ENCODE measurements at regions not wholly inside any gene's neighbourhood (a gene's known extent, or its start where the extent isn't known, plus 50 kb on each side); places are given as distances from the start of the nearest gene placed in this dataset.

GRCh38 chr2:21820271-21820670 is 696.5 kb downstream of the TDRD15 start:
- Histone ChIP-seq H3K27me3 (ENCODE audit: low read length) (no peaks in the 10 kb centered on the region), H3K4me3 (ENCODE audit: insufficient read depth, low read length, poor library complexity, severe bottlenecking) (no peak overlapping the region), H3K9me2 (replicated peaks; ENCODE audit: insufficient read depth, low read length) (no peaks in the 10 kb centered on the region), H3K36me3 (ENCODE audit: low read length) (no peaks in the 10 kb centered on the region), H3K27ac (ENCODE audit: low read depth, low read length) (no peak overlapping the region), H3K9ac (ENCODE audit: low read length) (no peak overlapping the region), H3F3A (ENCODE audit: insufficient read depth) (no peaks in the 10 kb centered on the region), H3K79me2 (ENCODE audit: insufficient read depth, low read length) (no peaks in the 10 kb centered on the region), H4K20me1 (ENCODE audit: low read depth, low read length) (no peaks in the 10 kb centered on the region), H2AFZ (ENCODE audit: low read depth, low read length, severe bottlenecking) (no peak overlapping the region), H3K4me2 (ENCODE audit: low read depth, low read length, poor library complexity, severe bottlenecking) (no peak overlapping the region), H3K9me3 (ENCODE audit: insufficient read depth, low read length) (no peaks in the 10 kb centered on the region)
- TF ChIP-seq EZH2phosphoT487 (conservative IDR thresholded peaks at IDR 0.05; ENCODE audit: low read length): no peak
- TF ChIP-seq CTCF (IDR thresholded peaks at IDR 0.05; ENCODE audit: insufficient read depth, low read length, poor library complexity, severe bottlenecking): no peak

GRCh38 chr2:21821672-21822227 is 698.0 kb downstream of the TDRD15 start:
- Histone ChIP-seq H2AFZ (ENCODE audit: low read depth, low read length, severe bottlenecking) (no peak overlapping the region), H3K4me3 (ENCODE audit: insufficient read depth, low read length, poor library complexity, severe bottlenecking) (no peak overlapping the region), H3K79me2 (ENCODE audit: insufficient read depth, low read length) (no peaks in the 10 kb centered on the region), H3K9me3 (ENCODE audit: insufficient read depth, low read length) (no peaks in the 10 kb centered on the region), H3F3A (ENCODE audit: insufficient read depth) (no peaks in the 10 kb centered on the region), H3K9ac (ENCODE audit: low read length) (no peak overlapping the region), H3K4me2 (ENCODE audit: low read depth, low read length, poor library complexity, severe bottlenecking) (no peak overlapping the region), H4K20me1 (ENCODE audit: low read depth, low read length) (no peaks in the 10 kb centered on the region), H3K9me2 (replicated peaks; ENCODE audit: insufficient read depth, low read length) (no peaks in the 10 kb centered on the region), H3K36me3 (ENCODE audit: low read length) (no peaks in the 10 kb centered on the region), H3K27me3 (ENCODE audit: low read length) (no peaks in the 10 kb centered on the region), H3K27ac (ENCODE audit: low read depth, low read length) (no peak overlapping the region)
- no peak for TF ChIP-seq CTCF (IDR thresholded peaks at IDR 0.05; ENCODE audit: insufficient read depth, low read length, poor library complexity, severe bottlenecking)
- TF ChIP-seq EZH2phosphoT487 (conservative IDR thresholded peaks at IDR 0.05; ENCODE audit: low read length): no peak

GRCh38 chr2:21822505-21822904 is 698.7 kb downstream of the TDRD15 start:
- H3K9me3 ChIP-seq (ENCODE audit: insufficient read depth, low read length): no peaks in the 10 kb centered on the region
- H3K9ac ChIP-seq (ENCODE audit: low read length): no peak overlapping the region
- no peak overlapping the region for H3K4me3 ChIP-seq (ENCODE audit: insufficient read depth, low read length, poor library complexity, severe bottlenecking)
- no peak overlapping the region for H3K27ac ChIP-seq (ENCODE audit: low read depth, low read length)
- no peaks in the 10 kb centered on the region for H4K20me1 ChIP-seq (ENCODE audit: low read depth, low read length)
- H3K79me2 ChIP-seq (ENCODE audit: insufficient read depth, low read length): no peaks in the 10 kb centered on the region
- TF ChIP-seq EZH2phosphoT487 (conservative IDR thresholded peaks at IDR 0.05; ENCODE audit: low read length) (no peak), CTCF (IDR thresholded peaks at IDR 0.05; ENCODE audit: insufficient read depth, low read length, poor library complexity, severe bottlenecking) (no peak)
- H3K36me3 ChIP-seq (ENCODE audit: low read length): no peaks in the 10 kb centered on the region
- H3K4me2 ChIP-seq (ENCODE audit: low read depth, low read length, poor library complexity, severe bottlenecking): no peak overlapping the region
- H3F3A ChIP-seq (ENCODE audit: insufficient read depth): no peaks in the 10 kb centered on the region
- no peaks in the 10 kb centered on the region for H3K9me2 ChIP-seq (replicated peaks; ENCODE audit: insufficient read depth, low read length)
- no peaks in the 10 kb centered on the region for H3K27me3 ChIP-seq (ENCODE audit: low read length)
- H2AFZ ChIP-seq (ENCODE audit: low read depth, low read length, severe bottlenecking): no peak overlapping the region
